ENCODE measurements at regions not wholly inside any gene's neighbourhood (a gene's known extent, or its start where the extent isn't known, plus 50 kb on each side); places are given as distances from the start of the nearest gene placed in this dataset.

DNA sequence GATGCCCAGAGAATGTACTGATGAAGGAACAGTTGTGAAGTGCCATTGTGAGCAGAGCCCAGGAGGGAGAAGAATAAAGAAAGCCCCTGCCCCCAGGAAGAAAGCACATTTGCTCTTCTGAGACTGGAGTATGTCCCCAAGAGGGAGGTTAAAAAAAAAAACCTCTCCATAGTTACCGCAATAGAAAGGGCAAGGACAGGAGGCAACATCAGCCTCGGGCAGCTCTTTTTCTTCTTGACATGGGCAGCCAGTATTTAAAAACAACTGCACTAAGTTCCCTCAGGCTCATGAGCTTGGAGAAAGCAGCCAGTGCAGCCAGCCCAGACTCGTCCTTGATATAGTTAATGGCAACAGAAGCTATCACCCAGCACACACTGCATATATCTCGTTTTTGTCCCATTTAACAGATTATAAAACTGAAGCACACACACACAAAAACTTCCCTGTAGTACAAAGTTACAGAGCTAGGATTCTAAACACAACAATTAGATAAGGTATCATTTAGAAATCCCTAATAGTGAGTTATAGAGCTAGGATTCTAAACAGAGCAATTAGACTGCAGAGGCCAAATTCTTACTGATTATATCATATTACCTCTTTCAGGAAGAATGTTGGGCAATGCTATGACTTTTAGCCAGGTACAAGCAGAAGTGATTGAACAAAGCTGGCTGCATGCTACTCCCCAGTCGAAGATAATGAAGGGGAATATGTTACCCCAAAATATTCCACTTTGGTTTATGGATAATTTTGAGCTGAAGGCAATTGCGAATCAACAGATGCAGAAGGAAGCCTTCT, 823.5 kb downstream of the GRID1 start:
- Histone ChIP-seq H3K9me3 (ENCODE audit: insufficient read depth, low read depth, low read length) (no peaks in the 10 kb centered on the region), H3K9ac (ENCODE audit: low read depth, low read length, poor library complexity, severe bottlenecking) (no peak overlapping the region), H3K4me2 (ENCODE audit: low read depth, low read length, poor library complexity, severe bottlenecking) (no peak overlapping the region), H2AFZ (ENCODE audit: low read length) (no peak overlapping the region), H3K9me2 (replicated peaks; ENCODE audit: low read depth, low read length) (no peaks in the 10 kb centered on the region), H3K4me1 (ENCODE audit: insufficient read depth, low read length, poor library complexity, severe bottlenecking) (no peaks in the 10 kb centered on the region), H3K36me3 (ENCODE audit: insufficient read depth, low read length) (no peaks in the 10 kb centered on the region), H3K27me3 (ENCODE audit: insufficient read depth, low read length, poor library complexity, severe bottlenecking) (no peaks in the 10 kb centered on the region), H3K4me3 (ENCODE audit: low read length, poor library complexity, severe bottlenecking) (no peak overlapping the region), H3K79me2 (ENCODE audit: insufficient read depth, low read length) (no peaks in the 10 kb centered on the region), H4K20me1 (ENCODE audit: insufficient read depth, low read length, poor library complexity, severe bottlenecking) (no peaks in the 10 kb centered on the region), H3F3A (ENCODE audit: low read depth) (no peaks in the 10 kb centered on the region)
- TF ChIP-seq, protein P1, sequence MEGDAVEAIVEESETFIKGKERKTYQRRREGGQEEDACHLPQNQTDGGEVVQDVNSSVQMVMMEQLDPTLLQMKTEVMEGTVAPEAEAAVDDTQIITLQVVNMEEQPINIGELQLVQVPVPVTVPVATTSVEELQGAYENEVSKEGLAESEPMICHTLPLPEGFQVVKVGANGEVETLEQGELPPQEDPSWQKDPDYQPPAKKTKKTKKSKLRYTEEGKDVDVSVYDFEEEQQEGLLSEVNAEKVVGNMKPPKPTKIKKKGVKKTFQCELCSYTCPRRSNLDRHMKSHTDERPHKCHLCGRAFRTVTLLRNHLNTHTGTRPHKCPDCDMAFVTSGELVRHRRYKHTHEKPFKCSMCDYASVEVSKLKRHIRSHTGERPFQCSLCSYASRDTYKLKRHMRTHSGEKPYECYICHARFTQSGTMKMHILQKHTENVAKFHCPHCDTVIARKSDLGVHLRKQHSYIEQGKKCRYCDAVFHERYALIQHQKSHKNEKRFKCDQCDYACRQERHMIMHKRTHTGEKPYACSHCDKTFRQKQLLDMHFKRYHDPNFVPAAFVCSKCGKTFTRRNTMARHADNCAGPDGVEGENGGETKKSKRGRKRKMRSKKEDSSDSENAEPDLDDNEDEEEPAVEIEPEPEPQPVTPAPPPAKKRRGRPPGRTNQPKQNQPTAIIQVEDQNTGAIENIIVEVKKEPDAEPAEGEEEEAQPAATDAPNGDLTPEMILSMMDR (conservative IDR thresholded peaks at IDR 0.05; ENCODE audit: low read length) = no peak
- TF ChIP-seq EZH2phosphoT487 (IDR thresholded peaks at IDR 0.05; ENCODE audit: borderline replicate concordance) = no peak

DNA sequence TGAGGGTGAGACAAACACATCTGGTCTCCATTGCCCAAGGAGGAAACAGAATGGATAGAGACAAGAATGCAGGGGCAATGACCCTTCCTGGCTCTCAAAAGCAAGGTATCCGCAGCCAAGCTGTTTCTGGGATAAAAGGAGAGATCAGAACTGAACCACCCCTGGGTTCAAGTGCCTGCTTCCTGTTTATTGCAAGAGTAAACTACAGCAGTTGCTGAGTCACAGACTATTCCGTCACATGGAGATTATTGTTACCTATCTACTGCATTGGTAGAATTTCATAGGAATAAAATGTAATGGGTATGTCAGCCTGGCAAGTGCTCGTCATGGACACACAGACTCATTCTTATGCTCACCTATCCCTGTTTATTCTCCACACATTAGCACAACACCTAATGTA, 821.6 kb downstream of the GRID1 start:
- H3K4me3 ChIP-seq (ENCODE audit: low read length, poor library complexity, severe bottlenecking) = no peak overlapping the region
- no peaks in the 10 kb centered on the region for H3K36me3 ChIP-seq (ENCODE audit: insufficient read depth, low read length)
- H3K27me3 ChIP-seq (ENCODE audit: insufficient read depth, low read length, poor library complexity, severe bottlenecking) = no peaks in the 10 kb centered on the region
- H2AFZ ChIP-seq (ENCODE audit: low read length) = no peak overlapping the region
- H3K9me2 ChIP-seq (replicated peaks; ENCODE audit: low read depth, low read length) = no peaks in the 10 kb centered on the region
- H3K9ac ChIP-seq (ENCODE audit: low read depth, low read length, poor library complexity, severe bottlenecking) = no peak overlapping the region
- no peaks in the 10 kb centered on the region for H4K20me1 ChIP-seq (ENCODE audit: insufficient read depth, low read length, poor library complexity, severe bottlenecking)
- no peak for TF ChIP-seq EZH2phosphoT487 (IDR thresholded peaks at IDR 0.05; ENCODE audit: borderline replicate concordance)
- TF ChIP-seq, protein P1 (conservative IDR thresholded peaks at IDR 0.05; ENCODE audit: low read length) = no peak
- H3K4me2 ChIP-seq (ENCODE audit: low read depth, low read length, poor library complexity, severe bottlenecking) = no peak overlapping the region
- no peaks in the 10 kb centered on the region for H3K4me1 ChIP-seq (ENCODE audit: insufficient read depth, low read length, poor library complexity, severe bottlenecking)
- no peaks in the 10 kb centered on the region for H3K79me2 ChIP-seq (ENCODE audit: insufficient read depth, low read length)
- no peaks in the 10 kb centered on the region for H3F3A ChIP-seq (ENCODE audit: low read depth)
- no peaks in the 10 kb centered on the region for H3K9me3 ChIP-seq (ENCODE audit: insufficient read depth, low read depth, low read length)

DNA sequence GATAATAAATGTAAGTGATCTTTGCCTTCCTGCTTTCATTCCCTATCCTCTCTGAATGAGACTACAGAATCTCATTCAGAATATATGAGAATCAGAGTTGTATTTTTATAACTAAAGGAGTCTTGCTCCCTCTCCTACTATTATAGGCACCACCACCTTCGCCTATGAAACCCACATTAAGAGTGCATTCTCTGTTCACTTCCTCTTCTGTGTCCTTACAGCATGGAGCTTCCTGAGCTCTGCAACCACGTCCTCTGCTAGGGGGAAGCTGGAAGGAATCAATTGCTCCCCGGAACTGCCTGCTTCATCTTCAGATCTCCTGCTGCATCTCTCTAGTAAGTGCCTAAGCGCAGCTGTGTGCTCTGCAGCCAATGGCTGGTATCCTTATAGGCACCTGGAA, 820.7 kb downstream of the GRID1 start:
- H3K4me1 ChIP-seq (ENCODE audit: insufficient read depth, low read length, poor library complexity, severe bottlenecking) = no peaks in the 10 kb centered on the region
- H3K9ac ChIP-seq (ENCODE audit: low read depth, low read length, poor library complexity, severe bottlenecking) = no peak overlapping the region
- no peak overlapping the region for H2AFZ ChIP-seq (ENCODE audit: low read length)
- H4K20me1 ChIP-seq (ENCODE audit: insufficient read depth, low read length, poor library complexity, severe bottlenecking) = no peaks in the 10 kb centered on the region
- no peak overlapping the region for H3K4me2 ChIP-seq (ENCODE audit: low read depth, low read length, poor library complexity, severe bottlenecking)
- H3K27me3 ChIP-seq (ENCODE audit: insufficient read depth, low read length, poor library complexity, severe bottlenecking) = no peaks in the 10 kb centered on the region
- TF ChIP-seq EZH2phosphoT487 (IDR thresholded peaks at IDR 0.05; ENCODE audit: borderline replicate concordance) = no peak
- TF ChIP-seq, protein P1 (conservative IDR thresholded peaks at IDR 0.05; ENCODE audit: low read length) = no peak
- no peaks in the 10 kb centered on the region for H3K9me3 ChIP-seq (ENCODE audit: insufficient read depth, low read depth, low read length)
- H3K9me2 ChIP-seq (replicated peaks; ENCODE audit: low read depth, low read length) = no peaks in the 10 kb centered on the region
- H3K79me2 ChIP-seq (ENCODE audit: insufficient read depth, low read length) = no peaks in the 10 kb centered on the region
- no peak overlapping the region for H3K4me3 ChIP-seq (ENCODE audit: low read length, poor library complexity, severe bottlenecking)
- no peaks in the 10 kb centered on the region for H3F3A ChIP-seq (ENCODE audit: low read depth)
- H3K36me3 ChIP-seq (ENCODE audit: insufficient read depth, low read length) = no peaks in the 10 kb centered on the region

All from Loucy (cell line).